ENCODE measurements at regions not wholly inside any gene's neighbourhood (a gene's known extent, or its start where the extent isn't known, plus 50 kb on each side); places are given as distances from the start of the nearest gene placed in this dataset.

- no peak for DNase-seq (ENCODE audit: low read depth in 2 of 2)
Observed at GRCh38 chr6:141097471-141097870, 1035.3 kb upstream of the GJE1 start.

GRCh38 chr6:141095308-141095707 lies 1037.4 kb upstream of the GJE1 start:
- no peak for DNase-seq (ENCODE audit: low read depth in 2 of 2)

- DNase-seq (ENCODE audit: low read depth in 2 of 2): no peak
Observed at GRCh38 chr6:141088171-141088570, 1044.6 kb upstream of the GJE1 start.

- DNase-seq (ENCODE audit: low read depth in 2 of 2): peak; percentile 9 to 12
Observed at GRCh38 chr6:141077355-141078333, 1055.1 kb upstream of the GJE1 start.

GRCh38 chr6:141057761-141058160 lies 1075.0 kb upstream of the GJE1 start:
- no peak for DNase-seq (ENCODE audit: low read depth in 2 of 2)

- no peak for DNase-seq (ENCODE audit: low read depth in 2 of 2)
Observed at GRCh38 chr6:141056945-141057625, 1075.6 kb upstream of the GJE1 start.

GRCh38 chr6:141050471-141050870 lies 1082.3 kb upstream of the GJE1 start:
- no peak for DNase-seq (ENCODE audit: low read depth in 2 of 2)

GRCh38 chr6:141048451-141048850 lies 1084.3 kb upstream of the GJE1 start:
- DNase-seq (ENCODE audit: low read depth in 2 of 2): no peak

GRCh38 chr6:141046496-141046895 lies 1086.2 kb upstream of the GJE1 start:
- peak in 1 of 2 donors; percentile 15 for DNase-seq (ENCODE audit: low read depth in 2 of 2)

GRCh38 chr6:141041596-141042087 lies 1091.1 kb upstream of the GJE1 start:
- DNase-seq (ENCODE audit: low read depth in 2 of 2): no peak

GRCh38 chr6:141035312-141036200 lies 1097.2 kb upstream of the GJE1 start:
- no peak for DNase-seq (ENCODE audit: low read depth in 2 of 2)

- peak in 1 of 2 donors; percentile 26 for DNase-seq (ENCODE audit: low read depth in 2 of 2)
Observed at GRCh38 chr6:141033101-141033500, 1099.6 kb upstream of the GJE1 start.

- DNase-seq (ENCODE audit: low read depth in 2 of 2): no peak
Observed at GRCh38 chr6:141029908-141030307, 1102.8 kb upstream of the GJE1 start.

- no peak for DNase-seq (ENCODE audit: low read depth in 2 of 2)
Observed at GRCh38 chr6:141028791-141029280, 1103.9 kb upstream of the GJE1 start.

- DNase-seq (ENCODE audit: low read depth in 2 of 2): peak in 1 of 2 donors; percentile 44
Observed at GRCh38 chr6:141026504-141026903, 1106.2 kb upstream of the GJE1 start.

- DNase-seq (ENCODE audit: low read depth in 2 of 2): peak; percentile 79 to 91
Observed at GRCh38 chr6:141024526-141024925, 1108.2 kb upstream of the GJE1 start.

- no peak for DNase-seq (ENCODE audit: low read depth in 2 of 2)
Observed at GRCh38 chr6:141017941-141018340, 1114.8 kb upstream of the GJE1 start.

GRCh38 chr6:141000917-141001316 lies 1131.8 kb upstream of the GJE1 start:
- no peak for DNase-seq (ENCODE audit: low read depth in 2 of 2)

- no peak for DNase-seq (ENCODE audit: low read depth in 2 of 2)
Observed at GRCh38 chr6:140993515-140993914, 1139.2 kb upstream of the GJE1 start.

- no peak for DNase-seq (ENCODE audit: low read depth in 2 of 2)
Observed at GRCh38 chr6:140992678-140993077, 1140.0 kb upstream of the GJE1 start.

GRCh38 chr6:140988780-140989179 lies 1143.9 kb upstream of the GJE1 start:
- peak; percentile 2 to 15 for DNase-seq (ENCODE audit: low read depth in 2 of 2)

Data from lung microvascular endothelial cell (primary cell).